ENCODE measurements at regions not wholly inside any gene's neighbourhood (a gene's known extent, or its start where the extent isn't known, plus 50 kb on each side); places are given as distances from the start of the nearest gene placed in this dataset.
"Not testable (repeated sequence)": the region's sequence is repeated elsewhere in the genome, so short reads cannot be mapped to it uniquely, and the experiment has no call there.

DNA sequence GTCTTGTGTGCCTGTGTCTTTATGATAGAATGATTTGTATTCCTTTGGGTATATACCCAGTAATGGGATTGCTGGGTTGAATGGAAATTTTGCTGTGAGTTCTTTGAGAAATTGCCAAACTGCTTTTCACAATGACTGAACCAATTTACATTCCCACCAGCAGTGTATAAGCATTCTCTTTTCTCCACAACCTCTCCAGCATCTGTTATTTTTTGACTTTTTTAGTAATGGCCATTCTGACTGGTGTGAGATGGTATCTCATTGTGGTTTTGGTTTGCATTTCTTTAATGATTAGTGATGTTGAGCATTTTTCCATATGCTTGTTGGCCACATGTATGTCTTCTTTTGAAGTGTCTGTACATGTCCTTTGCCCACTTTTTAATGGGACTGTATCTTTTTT is 238.3 kb upstream of the ZEB2 start:
- TF ChIP-seq, protein P1, sequence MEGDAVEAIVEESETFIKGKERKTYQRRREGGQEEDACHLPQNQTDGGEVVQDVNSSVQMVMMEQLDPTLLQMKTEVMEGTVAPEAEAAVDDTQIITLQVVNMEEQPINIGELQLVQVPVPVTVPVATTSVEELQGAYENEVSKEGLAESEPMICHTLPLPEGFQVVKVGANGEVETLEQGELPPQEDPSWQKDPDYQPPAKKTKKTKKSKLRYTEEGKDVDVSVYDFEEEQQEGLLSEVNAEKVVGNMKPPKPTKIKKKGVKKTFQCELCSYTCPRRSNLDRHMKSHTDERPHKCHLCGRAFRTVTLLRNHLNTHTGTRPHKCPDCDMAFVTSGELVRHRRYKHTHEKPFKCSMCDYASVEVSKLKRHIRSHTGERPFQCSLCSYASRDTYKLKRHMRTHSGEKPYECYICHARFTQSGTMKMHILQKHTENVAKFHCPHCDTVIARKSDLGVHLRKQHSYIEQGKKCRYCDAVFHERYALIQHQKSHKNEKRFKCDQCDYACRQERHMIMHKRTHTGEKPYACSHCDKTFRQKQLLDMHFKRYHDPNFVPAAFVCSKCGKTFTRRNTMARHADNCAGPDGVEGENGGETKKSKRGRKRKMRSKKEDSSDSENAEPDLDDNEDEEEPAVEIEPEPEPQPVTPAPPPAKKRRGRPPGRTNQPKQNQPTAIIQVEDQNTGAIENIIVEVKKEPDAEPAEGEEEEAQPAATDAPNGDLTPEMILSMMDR (IDR thresholded peaks at IDR 0.05) = not testable (repeated sequence)
- not testable (repeated sequence) for TF ChIP-seq POLR2A (IDR thresholded peaks at IDR 0.05)
